H1 (cell line): ENCODE measurements at regions not wholly inside any gene's neighbourhood (a gene's known extent, or its start where the extent isn't known, plus 50 kb on each side); places are given as distances from the start of the nearest gene placed in this dataset.
"Not testable (repeated sequence)": the region's sequence is repeated elsewhere in the genome, so short reads cannot be mapped to it uniquely, and the experiment has no call there.

ENCODE experiments used
- CTCF ChIA-PET: fragments of 300-600 bp; sonication (Branson Sonifier 250); formaldehyde crosslinking; loops from one replicate; lab custom pipeline; 2021; ENCODE audit not compliant: partially characterized antibody; lab: Charles Lee
- POLR2A ChIA-PET: fragments of 300-600 bp; sonication (Branson Sonifier 250); formaldehyde crosslinking; loops from one replicate; lab custom pipeline; 2021; ENCODE audit warnings: inconsistent platforms; ENCODE audit not compliant: partially characterized antibody; lab: Charles Lee
- DNase-seq, 2 experiments: peaks; one replicate each; pipeline versions ENCODE4 v3.0.0 to v3.0.0-alpha.2; 2010 to 2022; ENCODE audit warnings: low spot score in 2 of 2, low read depth in 1 of 2, mixed read lengths in 1 of 2
- FAIRE-seq: peaks from 2 replicates; lab custom pipeline; 2011; peaks lifted over from hg19 to GRCh38; lab: Jason Lieb, UNC
- H2AFZ ChIP-seq: 2 replicates; pipeline ENCODE4 v1.8.1; 2012; ENCODE audit warnings: low read length, inconsistent platforms
- H2AK5ac ChIP-seq: 2 replicates; pipeline ENCODE4 v1.6.1; 2013; ENCODE audit warnings: low read depth, low read length
- H2BK120ac ChIP-seq: replicated peaks from 2 replicates; pipeline ENCODE3; 2013; ENCODE audit warnings: low read depth, low read length, inconsistent platforms
- H2BK12ac ChIP-seq: 2 replicates; pipeline ENCODE4 v1.6.1; 2013; ENCODE audit warnings: low read depth, low read length
- H2BK15ac ChIP-seq: 2 replicates; pipeline ENCODE4 v1.6.1; 2013; ENCODE audit warnings: low read length
- H2BK20ac ChIP-seq: 2 replicates; pipeline ENCODE4 v1.6.1; 2013; ENCODE audit warnings: low read length
- H2BK5ac ChIP-seq: 2 replicates; pipeline ENCODE4 v1.6.1; 2013; ENCODE audit warnings: low read depth, low read length
- H3K14ac ChIP-seq: 2 replicates; pipeline ENCODE4 v1.6.1; 2013; ENCODE audit warnings: inconsistent platforms; ENCODE audit not compliant: insufficient read length
- H3K18ac ChIP-seq: 2 replicates; pipeline ENCODE4 v1.6.1; 2013; ENCODE audit warnings: low read length; ENCODE audit errors: extremely low read depth
- H3K23ac ChIP-seq: 2 replicates; pipeline ENCODE4 v1.6.1; 2013; ENCODE audit warnings: inconsistent platforms; ENCODE audit not compliant: insufficient read length
- H3K23me2 ChIP-seq: 2 replicates; pipeline ENCODE4 v1.6.1; 2013; ENCODE audit warnings: low read depth, low read length
- H3K27ac ChIP-seq: 2 replicates; pipeline ENCODE4 v1.6.1; 2011; ENCODE audit warnings: low read depth, low read length, inconsistent platforms
- H3K27me3 ChIP-seq, 4 experiments: replicated peaks in 1 of 4; 1 replicate in 1 of 4; 2 replicates in 3 of 4; pipeline versions ENCODE4 v1.6.1 to v1.8.1; 2011 to 2013; ENCODE audit warnings: low read length in 3 of 4, mild to moderate bottlenecking in 3 of 4, inconsistent platforms in 2 of 4, mixed read lengths in 2 of 4, moderate library complexity in 1 of 4; ENCODE audit not compliant: control insufficient read depth in 3 of 4, insufficient read depth in 3 of 4; ENCODE audit errors: extremely low read depth in 1 of 4
- H3K36me3 ChIP-seq, 4 experiments: 2 replicates each; pipeline versions ENCODE4 v1.6.1 to v1.8.1; 2011 to 2013; ENCODE audit warnings: mild to moderate bottlenecking in 4 of 4, low read length in 3 of 4, moderate library complexity in 2 of 4, control low read depth in 1 of 4, inconsistent platforms in 1 of 4; ENCODE audit not compliant: insufficient read depth in 4 of 4, control insufficient read depth in 2 of 4
- H3K4ac ChIP-seq: replicated peaks from 2 replicates; pipeline ENCODE3; 2013; ENCODE audit warnings: low read length, low read depth, mixed read lengths, inconsistent platforms; ENCODE audit not compliant: insufficient read length
- H3K4me1 ChIP-seq, 4 experiments: replicated peaks in 1 of 4; 1 replicate in 1 of 4; 2 replicates in 3 of 4; pipeline versions ENCODE4 v1.6.1 to v1.8.1; 2011 to 2013; ENCODE audit warnings: low read length in 3 of 4, inconsistent platforms in 2 of 4, mixed read lengths in 1 of 4; ENCODE audit not compliant: insufficient read depth in 4 of 4, control insufficient read depth in 3 of 4
- H3K4me2 ChIP-seq, 2 experiments: 2 replicates each; pipeline versions ENCODE4 v1.6.1 to v1.8.1; 2011 to 2013; ENCODE audit warnings: low read depth in 2 of 2, low read length in 2 of 2, control low read depth in 1 of 2, inconsistent platforms in 1 of 2, mild to moderate bottlenecking in 1 of 2; ENCODE audit not compliant: insufficient read depth in 1 of 2
- H3K4me3 ChIP-seq, 4 experiments: fragments of 200-600, 300-600 bp in 1 of 4; sonication (generic), shearing (Covaris generic), sonication (Bioruptor Twin) in 1 of 4; 2 replicates each; pipeline versions ENCODE4 v1.5.1 to v1.8.1; 2011 to 2016; ENCODE audit warnings: low read length in 4 of 4, low read depth in 3 of 4, control low read depth in 2 of 4, inconsistent platforms in 2 of 4, mild to moderate bottlenecking in 2 of 4, mixed read lengths in 1 of 4, moderate library complexity in 1 of 4; ENCODE audit not compliant: insufficient read depth in 2 of 4; ENCODE audit errors: extremely low read depth in 1 of 4
- H3K56ac ChIP-seq: replicated peaks from 2 replicates; pipeline ENCODE3; 2013; ENCODE audit warnings: low read depth, mild to moderate bottlenecking, mixed read lengths, low read length, inconsistent platforms; ENCODE audit not compliant: insufficient read length
- H3K79me1 ChIP-seq: 2 replicates; pipeline ENCODE4 v1.6.1; 2013; ENCODE audit warnings: low read depth, low read length, control low read depth
- H3K79me2 ChIP-seq, 2 experiments: 2 replicates each; pipeline versions ENCODE4 v1.6.1 to v1.8.1; 2012 to 2013; ENCODE audit warnings: low read length in 2 of 2, mild to moderate bottlenecking in 2 of 2, inconsistent platforms in 1 of 2; ENCODE audit not compliant: insufficient read depth in 2 of 2, control insufficient read depth in 1 of 2
- H3K9ac ChIP-seq, 4 experiments: replicated peaks in 1 of 4; 1 replicate in 1 of 4; 2 replicates in 3 of 4; pipeline versions ENCODE4 v1.6.1 to v1.8.1; 2011 to 2013; ENCODE audit warnings: low read depth in 3 of 4, low read length in 3 of 4, control low read depth in 2 of 4, mild to moderate bottlenecking in 2 of 4, moderate library complexity in 2 of 4, inconsistent platforms in 1 of 4; ENCODE audit errors: extremely low read depth in 1 of 4
- H3K9me3 ChIP-seq, 2 experiments: 2 replicates each; pipeline versions ENCODE4 v1.6.1 to v1.8.1; 2012 to 2013; ENCODE audit warnings: mild to moderate bottlenecking in 2 of 2, moderate library complexity in 2 of 2, control low read depth in 1 of 2, inconsistent platforms in 1 of 2, low read depth in 1 of 2, low read length in 1 of 2, mixed read lengths in 1 of 2; ENCODE audit not compliant: insufficient read depth in 2 of 2
- H4K20me1 ChIP-seq, 2 experiments: replicated peaks in 1 of 2; 2 replicates each; pipeline versions ENCODE3 to v1.8.1; 2011 to 2013; ENCODE audit warnings: inconsistent platforms in 2 of 2, low read length in 2 of 2, mild to moderate bottlenecking in 1 of 2; ENCODE audit not compliant: insufficient read depth in 2 of 2, control insufficient read depth in 1 of 2
- H4K5ac ChIP-seq: 2 replicates; pipeline ENCODE4 v1.6.1; 2013; ENCODE audit warnings: low read length, low read depth, mixed read lengths, inconsistent platforms; ENCODE audit not compliant: insufficient read length
- H4K8ac ChIP-seq: 2 replicates; pipeline ENCODE4 v1.8.0; 2013; ENCODE audit warnings: mild to moderate bottlenecking, moderate library complexity, low read length, inconsistent platforms; ENCODE audit not compliant: insufficient read depth; ENCODE audit errors: extremely low read depth
- H4K91ac ChIP-seq: replicated peaks from 2 replicates; pipeline ENCODE3; 2013; ENCODE audit warnings: low read length, mixed read lengths, inconsistent platforms; ENCODE audit not compliant: insufficient read length
- WGBS, 2 experiments: shearing (Covaris generic) in 1 of 2; methylation state at CpG; one replicate each; pipeline versions ENCODE4 v1.1.6 to v1.1.7; 2013 to 2015; ENCODE audit warnings: low lambda C conversion rate in 2 of 2, mixed read lengths in 2 of 2, inconsistent platforms in 1 of 2, low coverage in 1 of 2, missing lambda C conversion rate in 1 of 2; ENCODE audit not compliant: insufficient replicate concordance in 2 of 2, insufficient coverage in 1 of 2, insufficient read length in 1 of 2; ENCODE audit errors: extremely low coverage in 1 of 2, missing lambda C conversion rate in 1 of 2; 5-methylcytosine and 5-hydroxymethylcytosine counted together

DNA sequence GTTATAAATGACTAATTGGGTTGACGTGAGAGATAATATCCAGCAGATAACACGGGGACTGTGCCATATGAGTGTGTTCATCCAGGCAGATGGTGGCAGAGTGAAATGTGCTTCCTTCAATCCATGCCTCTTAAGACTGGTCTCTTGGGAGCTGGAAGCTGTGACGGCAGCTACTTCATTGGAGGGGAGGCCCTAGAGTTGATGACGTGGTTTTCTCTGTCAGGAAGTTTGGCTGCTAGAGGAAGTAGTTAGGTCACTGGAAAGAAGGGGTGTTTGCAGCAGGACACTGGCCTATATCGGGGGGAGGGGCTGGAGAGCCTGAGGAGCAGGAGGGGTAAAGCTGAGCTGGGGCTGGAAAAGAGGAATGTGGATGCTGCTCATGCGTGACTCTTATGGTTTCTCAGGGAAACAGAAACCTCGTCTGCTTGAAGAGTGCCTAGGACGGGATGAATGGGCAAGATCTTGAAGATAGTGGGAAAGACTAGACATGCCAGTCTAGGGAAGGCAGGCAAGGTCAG is 3051.6 kb downstream of the RPIA start:
- H3K23ac ChIP-seq, H3K23me2 ChIP-seq, H3K79me1 ChIP-seq, H4K20me1 ChIP-seq, H2BK20ac ChIP-seq, H3K18ac ChIP-seq, H2BK12ac ChIP-seq, H4K5ac ChIP-seq, CTCF ChIA-PET, H2AFZ ChIP-seq, H3K4ac ChIP-seq, POLR2A ChIA-PET, H3K4me2 ChIP-seq, H4K91ac ChIP-seq, DNase-seq, H2AK5ac ChIP-seq, H2BK15ac ChIP-seq, H3K27ac ChIP-seq, H4K8ac ChIP-seq, H2BK5ac ChIP-seq, H3K27me3 ChIP-seq, H3K79me2 ChIP-seq, H3K14ac ChIP-seq, H3K4me3 ChIP-seq, FAIRE-seq, H3K56ac ChIP-seq, H3K4me1 ChIP-seq, H3K9ac ChIP-seq, H3K36me3 ChIP-seq, H2BK120ac ChIP-seq: not testable (repeated sequence)
- peaks cover 13 to 52% of the 10 kb centered on the region in 2 experiments; a peak in 3 of 4 replicates for H3K9me3 ChIP-seq
- 66% methylated on average over 8 of the region's 8 CpGs; no CpG with 5 or more reads in 1 of the 2 experiments for WGBS, 2 experiments

DNA sequence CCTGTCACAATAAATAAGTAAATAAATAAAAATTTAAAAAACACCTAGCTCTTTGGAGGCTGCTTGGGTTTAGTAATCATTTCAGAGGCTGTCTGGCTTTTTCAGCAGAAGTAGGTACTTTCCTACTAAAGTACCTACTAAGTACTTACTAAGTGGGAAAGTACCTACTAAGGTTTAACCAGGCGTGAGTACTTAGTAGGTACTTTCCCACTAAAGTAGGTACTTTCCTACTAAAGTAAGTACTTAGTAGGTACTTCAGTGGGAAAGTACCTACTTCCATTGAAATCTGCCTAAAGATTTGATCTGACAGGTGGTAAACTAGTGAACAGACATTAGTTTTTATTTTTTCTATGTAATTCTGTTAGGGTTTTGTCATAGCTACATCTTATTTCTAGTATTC is 3052.4 kb downstream of the RPIA start:
- POLR2A ChIA-PET, CTCF ChIA-PET, H3K4me3 ChIP-seq, H3K27me3 ChIP-seq, H2BK20ac ChIP-seq, H2BK12ac ChIP-seq, H2AFZ ChIP-seq, H3K27ac ChIP-seq, H3K56ac ChIP-seq, H2BK15ac ChIP-seq, FAIRE-seq, H3K4me2 ChIP-seq, H3K23me2 ChIP-seq, H3K18ac ChIP-seq, H4K5ac ChIP-seq, DNase-seq, H3K9ac ChIP-seq, H2BK5ac ChIP-seq, H2AK5ac ChIP-seq, H3K79me2 ChIP-seq, H4K20me1 ChIP-seq, H3K4ac ChIP-seq, H3K23ac ChIP-seq, H2BK120ac ChIP-seq, H4K8ac ChIP-seq, H4K91ac ChIP-seq, H3K36me3 ChIP-seq, H3K79me1 ChIP-seq, H3K14ac ChIP-seq, H3K4me1 ChIP-seq: not testable (repeated sequence)
- 85% methylated on average over 1 of the region's 1 CpG; no CpG with 5 or more reads in 1 of the 2 experiments for whole genome bisulfite sequencing, 2 experiments
- peaks cover 13 to 58% of the 10 kb centered on the region in 2 experiments; a peak in 3 of 4 replicates for H3K9me3 ChIP-seq
